Lung (tissue), 11 donors: ENCODE measurements at regions not wholly inside any gene's neighbourhood (a gene's known extent, or its start where the extent isn't known, plus 50 kb on each side); places are given as distances from the start of the nearest gene placed in this dataset.
A peak's percentile ranks its signal among the peaks of the same experiment; 100 is the strongest.
"Not testable (repeated sequence)": the region's sequence is repeated elsewhere in the genome, so short reads cannot be mapped to it uniquely, and the experiment has no call there.

Experiments used
- ATAC-seq: fragments of 200-7000 bp; cut with Tn5 transposase; one replicate; pipeline ENCODE4 v1.9.1; 2020; ENCODE audit warnings: moderate number of reproducible peaks; ENCODE audit not compliant: insufficient read depth, low FRiP score
- DNase-seq, 3 donors: peaks; one replicate each; pipeline ENCODE4 v3.0.0-alpha.2; 2013 to 2017
- H3K27ac ChIP-seq, 2 donors: one replicate each; pipeline ENCODE4 v1.5.1; 2013; ENCODE audit warnings: mild to moderate bottlenecking in 2 of 2, moderate library complexity in 2 of 2, control low read depth in 1 of 2, inconsistent platforms in 1 of 2, low read depth in 1 of 2, low read length in 1 of 2
- H3K27me3 ChIP-seq, 3 donors: one replicate each; pipeline ENCODE4 v1.5.1; 2013; ENCODE audit warnings: low read length in 2 of 3; ENCODE audit not compliant: control insufficient read depth in 3 of 3, insufficient read depth in 3 of 3
- H3K36me3 ChIP-seq, 4 donors: one replicate each; pipeline ENCODE4 v1.5.1; 2013; ENCODE audit warnings: low read length in 4 of 4, mild to moderate bottlenecking in 1 of 4, moderate library complexity in 1 of 4; ENCODE audit not compliant: control insufficient read depth in 4 of 4, insufficient read depth in 4 of 4
- H3K4me1 ChIP-seq, 5 donors: one replicate each; pipeline ENCODE4 v1.5.1; 2013; ENCODE audit warnings: low read length in 5 of 5, mild to moderate bottlenecking in 2 of 5, moderate library complexity in 1 of 5; ENCODE audit not compliant: control insufficient read depth in 5 of 5, insufficient read depth in 5 of 5
- H3K4me3 ChIP-seq: one replicate; pipeline ENCODE4 v1.5.1; 2013; ENCODE audit warnings: mild to moderate bottlenecking, control low read depth, moderate library complexity
- H3K9ac ChIP-seq, 2 donors: one replicate each; pipeline ENCODE4 v1.5.1; 2013; ENCODE audit warnings: low read length in 2 of 2, control low read depth in 1 of 2; ENCODE audit not compliant: insufficient read depth in 1 of 2
- H3K9me3 ChIP-seq, 4 donors: one replicate each; pipeline ENCODE4 v1.5.1; 2013; ENCODE audit warnings: low read length in 3 of 4, mild to moderate bottlenecking in 1 of 4, moderate library complexity in 1 of 4; ENCODE audit not compliant: control insufficient read depth in 4 of 4, insufficient read depth in 3 of 4
- CTCF ChIP-seq: IDR thresholded peaks from 2 replicates; pipeline ENCODE4 v1.5.1; 2012; ENCODE audit warnings: mild to moderate bottlenecking; ENCODE audit errors: control extremely low read depth, extremely low read depth
- WGBS, 2 donors: extraction: QIAGEN DNeasy Blood & Tissue Kit; methylation state at CpG; one replicate each; pipeline ENCODE4 v1.1.7; 2013; 5-methylcytosine and 5-hydroxymethylcytosine counted together
- donor health status: control.
- donor health status: control.
- donor health status: Bipolar disorder and iron deficiency.
- donor health status: healthy.
- donor health status: DM: yes; HTN: yes; CAD: no.

DNA sequence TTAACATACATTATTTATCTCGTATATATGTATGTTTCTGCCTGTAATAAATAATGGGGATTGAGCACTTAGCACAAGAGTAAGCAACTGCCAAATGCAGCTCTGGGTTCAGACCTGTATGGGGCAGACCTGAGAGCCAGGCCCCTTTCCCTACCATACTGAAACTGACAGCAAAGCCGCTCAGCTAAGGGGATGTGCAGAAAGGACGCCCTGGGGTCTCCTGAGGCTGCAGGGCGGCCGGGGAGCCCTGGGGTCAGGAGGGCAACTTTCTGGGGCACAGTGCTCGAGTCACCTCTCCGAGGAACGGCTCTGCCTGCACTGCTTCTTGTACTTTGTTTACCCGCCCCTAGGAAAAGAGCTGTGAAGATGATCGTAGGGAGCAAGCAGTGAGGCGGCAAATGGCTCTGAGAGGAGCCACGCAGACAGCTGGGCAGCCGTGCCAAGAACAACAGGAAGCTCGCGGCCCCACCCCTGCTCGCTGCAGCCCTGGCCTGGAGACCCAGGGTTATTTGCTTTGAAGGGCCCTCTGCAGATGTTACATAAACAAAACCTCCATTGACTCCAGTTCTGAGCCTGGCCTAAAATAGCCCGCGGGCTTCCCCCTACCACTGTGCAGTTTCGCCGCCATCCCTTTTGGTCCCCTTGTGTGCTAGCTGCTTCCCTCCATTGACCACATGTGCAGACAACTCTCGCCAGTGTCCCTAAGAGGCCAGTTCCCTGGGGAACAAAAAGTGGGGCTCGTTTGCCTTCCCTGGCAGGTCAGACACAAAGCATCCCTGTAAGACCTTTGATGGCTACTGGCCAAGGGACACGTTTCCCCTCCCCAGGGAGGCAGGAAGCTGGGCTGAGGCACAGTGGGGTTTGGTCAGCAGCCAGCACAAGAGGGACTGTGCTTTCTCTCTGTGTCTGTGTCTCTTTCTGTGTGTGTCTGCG is 111.3 kb upstream of the LNX1 start:
- H3K9me3 ChIP-seq: no peaks in the 10 kb centered on the region
- H3K9ac ChIP-seq: peak overlapping the region in 1 of 2 donors; percentile 53
- peak overlapping the region in 1 of 2 donors; percentile 90 for H3K27ac ChIP-seq
- H3K27me3 ChIP-seq: peaks cover 0 to under 1% (median 0%) of the 10 kb centered on the region in 3 donors
- peaks cover 0 to 30% (median 10%) of the 10 kb centered on the region in 5 donors for H3K4me1 ChIP-seq
- 9% methylated on average over 24 of the region's 24 CpGs for WGBS, 2 donors
- DNase-seq (peak; percentile 90 to 94 (median 91)), ATAC-seq (peak; percentile 47)
- no peak overlapping the region for H3K4me3 ChIP-seq
- H3K36me3 ChIP-seq: no peaks in the 10 kb centered on the region
- no peak for TF ChIP-seq CTCF

DNA sequence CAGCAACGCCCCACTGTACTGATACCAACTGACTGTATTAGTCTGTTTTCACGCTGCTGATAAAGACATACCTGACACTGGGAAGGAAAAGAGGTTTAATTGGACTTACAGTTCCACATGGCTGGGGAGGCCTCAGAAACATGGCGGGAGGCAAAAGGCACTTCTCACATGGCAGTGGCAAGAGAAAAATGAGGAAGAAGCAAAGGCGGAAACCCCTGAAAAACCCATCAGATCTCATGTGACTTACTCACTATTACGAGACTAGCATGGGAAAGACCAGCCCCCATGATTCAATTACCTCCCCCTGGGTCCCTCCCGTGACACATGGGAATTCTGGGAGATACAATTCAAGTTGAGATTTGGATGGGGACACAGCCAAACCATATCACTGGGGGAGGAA is 110.0 kb upstream of the LNX1 start:
- not testable (repeated sequence) for H3K4me3 ChIP-seq, H3K9ac ChIP-seq, DNase-seq, H3K36me3 ChIP-seq, H3K27me3 ChIP-seq, H3K27ac ChIP-seq, H3K9me3 ChIP-seq, ATAC-seq
- H3K4me1 ChIP-seq: peaks cover 0 to 29% (median 10%) of the 10 kb centered on the region in 5 donors
- 93 to 95% methylated on average over 6 of the region's 6 CpGs for WGBS, 2 donors

- H3K4me1 ChIP-seq: peaks cover 0 to 24% (median 7%) of the 10 kb centered on the region in 5 donors
- 70 to 83% methylated on average over 2 of the region's 2 CpGs for WGBS, 2 donors
- H3K36me3 ChIP-seq, H3K4me3 ChIP-seq, H3K27me3 ChIP-seq, H3K27ac ChIP-seq, H3K9ac ChIP-seq, DNase-seq, H3K9me3 ChIP-seq, ATAC-seq: not testable (repeated sequence)
Observed at GRCh38 chr4:53699310-53699709, 108.0 kb upstream of the LNX1 start.

- Histone ChIP-seq H3K27ac (no peak overlapping the region), H3K36me3 (no peaks in the 10 kb centered on the region), H3K4me3 (no peak overlapping the region), H3K27me3 (peaks cover 0 to 2% (median 0%) of the 10 kb centered on the region in 3 donors), H3K4me1 (peaks cover 0 to 5% (median 0%) of the 10 kb centered on the region in 5 donors), H3K9ac (no peak overlapping the region), H3K9me3 (peaks cover 0 to 5% (median 0%) of the 10 kb centered on the region in 4 donors)
- ATAC-seq (no peak), DNase-seq (no peak)
- TF ChIP-seq CTCF: no peak
Observed at GRCh38 chr4:53697016-53697685, 105.9 kb upstream of the LNX1 start.
